Astrocyte of the cerebellum (primary cell): ENCODE measurements at regions not wholly inside any gene's neighbourhood (a gene's known extent, or its start where the extent isn't known, plus 50 kb on each side); places are given as distances from the start of the nearest gene placed in this dataset.
A peak's percentile ranks its signal among the peaks of the same experiment; 100 is the strongest.
"Not testable (repeated sequence)": the region's sequence is repeated elsewhere in the genome, so short reads cannot be mapped to it uniquely, and the experiment has no call there.

ENCODE experiments used
- DNase-seq: peaks from one replicate; pipeline ENCODE4 v3.0.0-alpha.2; 2011; ENCODE audit warnings: low read depth
- H3K4me3 ChIP-seq: 2 replicates; pipeline ENCODE4 v1.5.1; 2011; ENCODE audit warnings: mild to moderate bottlenecking, low read depth, low read length, moderate library complexity
- CTCF ChIP-seq: IDR thresholded peaks from 2 replicates; pipeline ENCODE4 v1.5.1; 2012; ENCODE audit warnings: low read length, low read depth, moderate library complexity, mild to moderate bottlenecking; ENCODE audit errors: missing control alignments
- in situ Hi-C: cut with HindIII; loops from 2 replicates; pipeline ENCODE4 v1.10.0; 2017; ENCODE audit warnings: low sequenced_read_pairs

- TF ChIP-seq CTCF: no peak
- no peak for DNase-seq
- in situ Hi-C loops: no loop called here
- H3K4me3 ChIP-seq: peak overlapping the region; percentile 58
These were observed 68.7 kb upstream of the WNT7B start for GRCh38 chr22:46045459-46046298.

GRCh38 chr22:46046299-46046685 is 69.3 kb upstream of the WNT7B start:
- TF ChIP-seq CTCF: no peak
- H3K4me3 ChIP-seq: peak overlapping the region; percentile 58
- no peak for DNase-seq
- in situ Hi-C loops: no loop called here

- DNase-seq: no peak
- TF ChIP-seq CTCF: no peak
- no peak overlapping the region for H3K4me3 ChIP-seq
- in situ Hi-C loops: no loop called here
These were observed 70.3 kb upstream of the WNT7B start for GRCh38 chr22:46047226-46047625.

- in situ Hi-C loops: no loop called here
- no peak for TF ChIP-seq CTCF
- no peak overlapping the region for H3K4me3 ChIP-seq
These were observed 71.1 kb upstream of the WNT7B start for GRCh38 chr22:46047841-46048595.

GRCh38 chr22:46048661-46049060 is 71.7 kb upstream of the WNT7B start:
- DNase-seq, H3K4me3 ChIP-seq, in situ Hi-C loops: not testable (repeated sequence)

More at GRCh38 chr22:46047841-46048595, 71.1 kb upstream of the WNT7B start:
- DNase-seq: no peak

- in situ Hi-C loops: no loop called here
- no peak for TF ChIP-seq CTCF
- no peak overlapping the region for H3K4me3 ChIP-seq
- DNase-seq: no peak
These were observed 72.9 kb upstream of the WNT7B start for GRCh38 chr22:46049726-46050450.
